ENCODE measurements at regions not wholly inside any gene's neighbourhood (a gene's known extent, or its start where the extent isn't known, plus 50 kb on each side); places are given as distances from the start of the nearest gene placed in this dataset.

GRCh38 chr1:58403894-58404293, 142.6 kb downstream of the OMA1 start:
- TF ChIP-seq, protein P1, sequence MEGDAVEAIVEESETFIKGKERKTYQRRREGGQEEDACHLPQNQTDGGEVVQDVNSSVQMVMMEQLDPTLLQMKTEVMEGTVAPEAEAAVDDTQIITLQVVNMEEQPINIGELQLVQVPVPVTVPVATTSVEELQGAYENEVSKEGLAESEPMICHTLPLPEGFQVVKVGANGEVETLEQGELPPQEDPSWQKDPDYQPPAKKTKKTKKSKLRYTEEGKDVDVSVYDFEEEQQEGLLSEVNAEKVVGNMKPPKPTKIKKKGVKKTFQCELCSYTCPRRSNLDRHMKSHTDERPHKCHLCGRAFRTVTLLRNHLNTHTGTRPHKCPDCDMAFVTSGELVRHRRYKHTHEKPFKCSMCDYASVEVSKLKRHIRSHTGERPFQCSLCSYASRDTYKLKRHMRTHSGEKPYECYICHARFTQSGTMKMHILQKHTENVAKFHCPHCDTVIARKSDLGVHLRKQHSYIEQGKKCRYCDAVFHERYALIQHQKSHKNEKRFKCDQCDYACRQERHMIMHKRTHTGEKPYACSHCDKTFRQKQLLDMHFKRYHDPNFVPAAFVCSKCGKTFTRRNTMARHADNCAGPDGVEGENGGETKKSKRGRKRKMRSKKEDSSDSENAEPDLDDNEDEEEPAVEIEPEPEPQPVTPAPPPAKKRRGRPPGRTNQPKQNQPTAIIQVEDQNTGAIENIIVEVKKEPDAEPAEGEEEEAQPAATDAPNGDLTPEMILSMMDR (IDR thresholded peaks at IDR 0.05; ENCODE audit: insufficient read depth, low read length, poor library complexity, severe bottlenecking), result no peak
- TF ChIP-seq EZH2phosphoT487 (conservative IDR thresholded peaks at IDR 0.05; ENCODE audit: low read length), result no peak
